ENCODE measurements at regions not wholly inside any gene's neighbourhood (a gene's known extent, or its start where the extent isn't known, plus 50 kb on each side); places are given as distances from the start of the nearest gene placed in this dataset.
"Not testable (repeated sequence)": the region's sequence is repeated elsewhere in the genome, so short reads cannot be mapped to it uniquely, and the experiment has no call there.

GRCh38 chr4:33864290-33864859 lies 2379.9 kb downstream of the ARAP2 start:
- no peak for DNase-seq (ENCODE audit: extremely low read depth in 1 of 11, low read depth in 9 of 11, low spot score in 4 of 11)

DNA sequence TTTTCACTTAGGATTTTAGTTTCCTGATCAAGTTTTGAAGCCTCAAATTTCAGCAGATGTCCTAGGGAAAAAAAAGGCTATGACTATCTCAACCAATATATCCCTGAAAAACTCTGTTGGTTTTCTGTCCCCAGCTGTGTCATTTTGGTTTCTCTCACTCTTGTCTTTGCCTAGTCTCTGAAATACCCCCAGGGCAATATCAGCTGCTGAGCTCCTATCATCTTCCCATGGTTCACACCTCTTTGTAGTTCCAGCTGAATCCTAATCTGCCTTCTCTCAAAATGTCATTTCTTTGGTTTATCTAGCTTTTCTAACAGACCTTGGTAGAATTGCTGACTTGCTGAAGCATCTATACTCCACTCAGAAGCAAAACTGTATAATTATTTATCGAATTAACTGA lies 2370.5 kb downstream of the ARAP2 start:
- DNase-seq (ENCODE audit: extremely low read depth in 1 of 11, low read depth in 9 of 11, low spot score in 4 of 11) = no peak

- DNase-seq (ENCODE audit: extremely low read depth in 1 of 11, low read depth in 9 of 11, low spot score in 4 of 11) = no peak
These were observed 2365.6 kb downstream of the ARAP2 start for GRCh38 chr4:33878710-33879109.

- DNase-seq (ENCODE audit: extremely low read depth in 1 of 11, low read depth in 9 of 11, low spot score in 4 of 11) = no peak
These were observed 2363.1 kb downstream of the ARAP2 start for GRCh38 chr4:33881176-33881575.

GRCh38 chr4:33882246-33882990 lies 2361.9 kb downstream of the ARAP2 start:
- DNase-seq (ENCODE audit: extremely low read depth in 1 of 11, low read depth in 9 of 11, low spot score in 4 of 11) = no peak

DNA sequence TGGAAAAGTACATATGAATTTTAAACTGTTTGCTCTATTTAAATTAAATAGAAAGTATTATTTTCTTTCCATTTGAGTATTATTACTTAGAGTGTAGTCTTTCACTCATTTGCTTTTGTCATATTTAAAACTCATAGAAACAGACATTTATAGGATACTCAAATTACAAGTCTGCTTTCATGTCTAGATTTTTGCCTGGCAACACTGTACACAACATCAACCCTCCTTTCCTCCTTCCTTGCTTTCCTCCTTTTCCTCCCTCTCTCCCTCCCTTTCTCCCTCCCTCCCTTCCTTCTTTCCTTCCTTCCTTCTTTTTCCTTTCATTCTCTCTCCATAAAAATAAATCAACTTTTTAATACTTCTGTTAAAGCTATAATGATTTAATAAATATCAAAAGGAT lies 2361.2 kb downstream of the ARAP2 start:
- DNase-seq (ENCODE audit: extremely low read depth in 1 of 11, low read depth in 9 of 11, low spot score in 4 of 11) = no peak

GRCh38 chr4:33886356-33886755 lies 2358.0 kb downstream of the ARAP2 start:
- DNase-seq (ENCODE audit: extremely low read depth in 1 of 11, low read depth in 9 of 11, low spot score in 4 of 11) = peak in 2 of 11 donors; percentile 2

GRCh38 chr4:33890841-33891240 lies 2353.5 kb downstream of the ARAP2 start:
- DNase-seq (ENCODE audit: extremely low read depth in 1 of 11, low read depth in 9 of 11, low spot score in 4 of 11) = no peak

DNA sequence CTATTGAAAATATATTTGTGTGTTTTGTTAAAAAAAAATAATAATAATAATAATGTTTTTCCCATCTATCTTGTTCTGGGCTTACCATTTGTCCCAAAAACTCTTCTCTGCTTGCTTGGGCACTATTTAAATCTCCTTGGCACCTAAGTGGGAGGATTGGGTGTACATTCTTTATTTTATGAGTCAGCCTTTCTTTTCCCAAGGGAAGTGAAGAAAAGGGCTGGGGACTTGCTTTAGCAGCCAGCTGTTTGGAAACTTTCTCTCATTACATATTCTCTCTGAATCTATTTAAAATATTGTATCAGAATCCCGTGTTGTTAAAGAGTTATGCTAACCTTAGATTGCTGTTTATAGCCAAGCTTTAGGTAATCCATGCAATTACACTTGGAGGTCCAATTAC lies 2332.4 kb downstream of the ARAP2 start:
- no peak for DNase-seq (ENCODE audit: extremely low read depth in 1 of 11, low read depth in 9 of 11, low spot score in 4 of 11)

GRCh38 chr4:33914386-33914785 lies 2329.9 kb downstream of the ARAP2 start:
- DNase-seq (ENCODE audit: extremely low read depth in 1 of 11, low read depth in 9 of 11, low spot score in 4 of 11) = no peak

DNA sequence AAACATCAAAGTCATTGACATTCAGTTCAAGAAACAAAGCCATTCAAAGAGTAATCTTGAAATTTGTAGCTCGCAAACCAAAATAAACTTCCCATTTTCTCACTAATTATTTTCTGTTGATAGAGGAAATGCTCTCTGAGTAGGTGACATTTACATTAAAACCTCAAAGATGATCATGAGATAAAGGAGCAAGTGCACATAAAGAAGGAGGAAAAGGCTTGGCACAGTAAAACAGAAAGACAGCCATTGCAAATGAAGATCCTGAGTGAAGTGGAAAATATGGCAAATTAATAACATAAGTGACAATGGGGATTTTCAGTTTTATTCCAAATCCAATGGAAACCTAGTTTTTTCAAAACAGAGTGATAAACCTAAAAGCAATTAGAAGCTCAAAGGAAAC lies 2320.8 kb downstream of the ARAP2 start:
- DNase-seq (ENCODE audit: extremely low read depth in 1 of 11, low read depth in 9 of 11, low spot score in 4 of 11) = no peak

DNA sequence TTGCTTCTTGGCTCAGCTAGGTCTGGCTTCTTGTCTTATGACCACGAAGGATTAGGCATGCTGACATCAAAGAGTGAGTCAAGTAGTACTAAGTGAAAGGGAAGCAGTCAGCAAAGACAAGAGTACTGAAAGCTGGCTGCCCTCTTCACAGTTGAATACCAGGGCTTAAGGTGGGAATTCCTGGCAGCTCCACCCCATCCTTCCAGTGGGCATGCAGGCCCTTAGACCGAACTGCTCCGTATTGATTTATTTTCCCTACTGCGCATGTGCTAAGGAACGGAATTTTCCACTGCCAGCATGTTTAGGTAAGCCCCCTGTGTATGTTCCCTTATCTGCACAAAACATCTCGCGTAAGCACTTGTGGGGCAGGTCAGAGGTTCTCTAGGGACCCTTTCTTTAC lies 2320.1 kb downstream of the ARAP2 start:
- no peak for DNase-seq (ENCODE audit: extremely low read depth in 1 of 11, low read depth in 9 of 11, low spot score in 4 of 11)

DNA sequence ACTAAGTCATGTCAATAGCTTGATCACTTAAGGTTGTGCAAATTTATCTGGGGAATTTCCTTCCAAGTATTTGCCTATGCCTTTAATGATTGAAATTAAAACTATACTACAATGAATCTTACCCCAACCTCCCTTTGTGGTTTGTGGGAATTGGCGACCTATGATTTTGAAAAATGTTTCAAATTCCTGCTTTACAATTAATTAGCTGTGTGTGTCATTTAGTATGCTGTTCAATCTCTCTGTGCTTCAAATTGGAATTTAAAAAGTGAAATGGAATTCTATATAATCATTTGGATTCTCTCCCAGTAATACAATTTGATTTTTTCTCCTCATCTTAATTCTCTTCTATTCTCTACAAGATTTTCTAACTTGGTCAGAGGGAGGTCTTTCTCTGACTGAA lies 2319.5 kb downstream of the ARAP2 start:
- DNase-seq (ENCODE audit: extremely low read depth in 1 of 11, low read depth in 9 of 11, low spot score in 4 of 11) = no peak

DNA sequence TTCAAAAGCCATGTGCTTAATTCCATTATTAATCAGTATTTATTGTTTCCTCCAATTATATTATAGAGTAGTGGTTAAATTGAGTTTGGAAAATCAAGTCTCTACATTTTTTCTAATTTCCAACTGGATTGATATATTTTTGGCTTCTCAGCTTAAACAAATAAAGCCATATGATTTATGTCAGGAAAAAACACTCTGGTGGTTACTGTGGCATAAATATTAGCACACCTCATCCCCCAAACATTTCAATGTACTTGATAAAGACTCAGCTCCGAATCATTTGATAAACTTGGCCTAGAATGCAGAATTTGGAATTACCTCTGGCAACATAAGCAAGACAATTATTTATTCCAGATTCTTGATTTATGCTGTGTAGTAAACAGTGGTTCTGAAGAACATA lies 2313.8 kb downstream of the ARAP2 start:
- no peak for DNase-seq (ENCODE audit: extremely low read depth in 1 of 11, low read depth in 9 of 11, low spot score in 4 of 11)

- DNase-seq (ENCODE audit: extremely low read depth in 1 of 11, low read depth in 9 of 11, low spot score in 4 of 11) = no peak
These were observed 2313.3 kb downstream of the ARAP2 start for GRCh38 chr4:33931026-33931425.

DNA sequence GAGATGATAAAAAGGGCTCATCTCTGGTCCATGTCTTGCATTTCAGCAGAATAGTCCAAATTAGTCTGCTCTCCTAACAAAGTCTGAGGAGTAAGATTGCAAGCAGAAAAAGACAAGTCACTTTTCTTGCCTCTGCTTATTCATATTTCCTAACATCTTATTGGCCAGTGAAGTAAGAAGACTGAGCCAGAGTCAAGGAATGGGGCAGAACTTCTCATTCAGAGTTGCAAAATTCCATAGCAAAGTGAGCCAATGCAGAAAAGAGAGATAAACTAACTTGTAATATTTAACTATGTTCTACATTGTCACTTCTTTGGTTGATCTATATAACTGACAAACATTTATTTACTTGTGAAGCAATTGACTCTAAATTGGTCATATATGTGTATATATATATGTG lies 2304.0 kb downstream of the ARAP2 start:
- DNase-seq (ENCODE audit: extremely low read depth in 1 of 11, low read depth in 9 of 11, low spot score in 4 of 11) = no peak

GRCh38 chr4:33941854-33942253 lies 2302.5 kb downstream of the ARAP2 start:
- DNase-seq (ENCODE audit: extremely low read depth in 1 of 11, low read depth in 9 of 11, low spot score in 4 of 11) = peak in 1 of 11 donors; percentile 3

DNA sequence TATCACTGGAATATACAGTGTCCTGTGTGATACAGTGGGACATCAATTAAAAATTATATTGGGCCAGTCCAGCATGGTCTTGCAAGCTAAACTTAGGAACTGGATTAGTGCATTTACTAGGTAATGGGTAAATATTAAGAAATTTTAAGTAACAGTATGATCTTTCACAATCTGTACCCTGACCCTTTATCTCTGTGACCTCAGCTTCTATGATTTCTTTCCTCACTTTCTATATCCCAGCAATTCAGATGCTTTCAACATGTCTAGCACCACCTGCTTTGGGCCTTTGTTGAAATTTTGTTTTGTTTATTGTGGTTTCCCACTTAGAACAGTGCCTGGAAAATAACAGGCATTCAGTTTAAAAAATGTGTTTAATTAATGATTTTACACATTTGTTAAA lies 2295.4 kb downstream of the ARAP2 start:
- no peak for DNase-seq (ENCODE audit: extremely low read depth in 1 of 11, low read depth in 9 of 11, low spot score in 4 of 11)

DNA sequence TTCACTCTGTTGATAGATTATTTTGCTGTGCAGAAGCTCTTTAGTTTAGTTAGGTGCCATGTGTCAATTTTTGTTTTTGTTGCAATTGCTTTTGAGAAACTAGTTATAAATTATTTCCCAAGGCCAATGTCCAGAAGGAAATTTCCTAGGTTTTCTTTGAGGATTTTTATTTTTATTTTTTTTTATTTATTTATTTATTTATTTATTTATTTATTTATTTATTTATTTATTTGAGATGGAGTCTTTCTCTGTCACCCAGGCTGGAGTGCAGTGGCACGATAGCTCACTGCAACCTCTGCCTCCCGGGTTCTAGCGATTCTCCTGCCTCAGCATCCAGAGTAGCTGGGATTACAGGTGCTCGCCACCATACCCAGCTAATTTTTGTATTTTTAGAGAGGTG lies 2290.5 kb downstream of the ARAP2 start:
- DNase-seq (ENCODE audit: extremely low read depth in 1 of 11, low read depth in 9 of 11, low spot score in 4 of 11) = not testable (repeated sequence)

- no peak for DNase-seq (ENCODE audit: extremely low read depth in 1 of 11, low read depth in 9 of 11, low spot score in 4 of 11)
These were observed 2289.6 kb downstream of the ARAP2 start for GRCh38 chr4:33954759-33955158.

DNA sequence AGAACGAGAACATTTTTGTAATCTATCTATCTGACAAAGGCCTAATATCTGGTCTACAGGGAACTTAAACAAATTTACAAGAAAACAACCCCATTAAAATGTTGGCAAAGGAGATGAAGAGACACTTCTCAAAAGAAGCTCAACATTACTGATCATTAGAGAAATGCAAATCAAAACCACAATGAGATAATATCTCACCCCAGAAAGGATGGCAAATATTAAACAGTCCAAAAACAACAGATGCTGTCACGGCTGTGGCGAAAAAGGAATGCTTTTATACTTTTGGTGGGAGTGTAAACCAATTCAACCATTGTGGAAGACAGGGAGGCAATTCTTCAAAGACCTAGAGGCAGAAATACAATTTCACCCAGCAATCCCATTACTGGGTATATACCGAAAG lies 2284.8 kb downstream of the ARAP2 start:
- DNase-seq (ENCODE audit: extremely low read depth in 1 of 11, low read depth in 9 of 11, low spot score in 4 of 11) = no peak
